Thymus (tissue), 11 donors: ENCODE measurements at regions not wholly inside any gene's neighbourhood (a gene's known extent, or its start where the extent isn't known, plus 50 kb on each side); places are given as distances from the start of the nearest gene placed in this dataset.

ENCODE experiments used
- DNase-seq, 9 donors: peaks; one replicate each; pipeline ENCODE4 v3.0.0-alpha.2; 2013; ENCODE audit warnings: low spot score in 9 of 9, low read depth in 6 of 9, missing footprints in 1 of 9
- H3K27ac ChIP-seq, 2 donors: one replicate each; pipeline ENCODE4 v1.5.1; 2013; ENCODE audit warnings: control low read depth in 1 of 2, low read depth in 1 of 2, low read length in 1 of 2, mild to moderate bottlenecking in 1 of 2, moderate library complexity in 1 of 2
- H3K27me3 ChIP-seq, 2 donors: one replicate each; pipeline ENCODE4 v1.5.1; 2013; ENCODE audit warnings: low read length in 1 of 2; ENCODE audit not compliant: control insufficient read depth in 2 of 2, insufficient read depth in 1 of 2
- H3K36me3 ChIP-seq, 2 donors: one replicate each; pipeline ENCODE4 v1.5.1; 2013; ENCODE audit warnings: low read length in 1 of 2, mild to moderate bottlenecking in 1 of 2, moderate library complexity in 1 of 2; ENCODE audit not compliant: control insufficient read depth in 2 of 2, insufficient read depth in 2 of 2
- H3K4me1 ChIP-seq, 2 donors: one replicate each; pipeline ENCODE4 v1.5.1; 2013; ENCODE audit warnings: low read length in 2 of 2; ENCODE audit not compliant: control insufficient read depth in 2 of 2, insufficient read depth in 2 of 2
- H3K4me3 ChIP-seq, 2 donors: one replicate each; pipeline ENCODE4 v1.5.1; 2013; ENCODE audit warnings: low read length in 2 of 2, control low read depth in 1 of 2, mild to moderate bottlenecking in 1 of 2
- H3K9me3 ChIP-seq, 2 donors: one replicate each; pipeline ENCODE4 v1.5.1; 2013; ENCODE audit warnings: low read length in 1 of 2, mild to moderate bottlenecking in 1 of 2; ENCODE audit not compliant: control insufficient read depth in 2 of 2, insufficient read depth in 1 of 2
- WGBS: extraction: QIAGEN DNeasy Blood & Tissue Kit; methylation state at CpG from one replicate; pipeline ENCODE4 v1.1.7; 2013; 5-methylcytosine and 5-hydroxymethylcytosine counted together
- donor health status: healthy.

GRCh38 chr3:76949462-76949861 is 90.4 kb upstream of the ROBO2 start:
- 91% methylated on average over 9 of the region's 9 CpGs for WGBS
- no peaks in the 10 kb centered on the region for H3K4me1 ChIP-seq
- H3K27ac ChIP-seq: no peak overlapping the region
- H3K9me3 ChIP-seq: no peaks in the 10 kb centered on the region
- no peaks in the 10 kb centered on the region for H3K36me3 ChIP-seq
- no peak overlapping the region for H3K4me3 ChIP-seq
- H3K27me3 ChIP-seq: no peaks in the 10 kb centered on the region
- DNase-seq: no peak

GRCh38 chr3:76950590-76950989 is 89.3 kb upstream of the ROBO2 start:
- 88% methylated on average over 3 of the region's 3 CpGs for WGBS
- Histone ChIP-seq H3K27ac (no peak overlapping the region), H3K27me3 (no peaks in the 10 kb centered on the region), H3K9me3 (no peaks in the 10 kb centered on the region), H3K4me3 (no peak overlapping the region), H3K36me3 (no peaks in the 10 kb centered on the region), H3K4me1 (no peaks in the 10 kb centered on the region)
- DNase-seq: no peak

GRCh38 chr3:76954412-76954811 is 85.5 kb upstream of the ROBO2 start:
- 94% methylated on average over 1 of the region's 1 CpG for WGBS
- Histone ChIP-seq H3K36me3 (no peaks in the 10 kb centered on the region), H3K4me1 (no peaks in the 10 kb centered on the region), H3K4me3 (no peak overlapping the region), H3K27ac (no peak overlapping the region), H3K9me3 (no peaks in the 10 kb centered on the region), H3K27me3 (no peaks in the 10 kb centered on the region)
- no peak for DNase-seq

GRCh38 chr3:76958274-76958673 is 81.6 kb upstream of the ROBO2 start:
- Histone ChIP-seq H3K27me3 (no peaks in the 10 kb centered on the region), H3K36me3 (no peaks in the 10 kb centered on the region), H3K4me1 (no peaks in the 10 kb centered on the region), H3K9me3 (no peaks in the 10 kb centered on the region), H3K4me3 (no peak overlapping the region), H3K27ac (no peak overlapping the region)
- DNase-seq: no peak

- Histone ChIP-seq H3K36me3 (no peaks in the 10 kb centered on the region), H3K4me3 (no peak overlapping the region), H3K27me3 (no peaks in the 10 kb centered on the region), H3K4me1 (no peaks in the 10 kb centered on the region), H3K9me3 (no peaks in the 10 kb centered on the region), H3K27ac (no peak overlapping the region)
- DNase-seq: no peak
- WGBS: 98% methylated on average over 1 of the region's 1 CpG
Measured at GRCh38 chr3:76958861-76959260, 81.0 kb upstream of the ROBO2 start.

- Histone ChIP-seq H3K27ac (no peak overlapping the region), H3K27me3 (no peaks in the 10 kb centered on the region), H3K4me1 (no peaks in the 10 kb centered on the region), H3K9me3 (no peaks in the 10 kb centered on the region), H3K4me3 (no peak overlapping the region), H3K36me3 (no peaks in the 10 kb centered on the region)
- WGBS: 89% methylated on average over 4 of the region's 4 CpGs
- no peak for DNase-seq
Measured at GRCh38 chr3:76961284-76961683, 78.6 kb upstream of the ROBO2 start.

- no peaks in the 10 kb centered on the region for H3K9me3 ChIP-seq
- no peaks in the 10 kb centered on the region for H3K4me1 ChIP-seq
- H3K27me3 ChIP-seq: no peaks in the 10 kb centered on the region
- 80% methylated on average over 4 of the region's 4 CpGs for WGBS
- no peak overlapping the region for H3K4me3 ChIP-seq
- no peaks in the 10 kb centered on the region for H3K36me3 ChIP-seq
- DNase-seq: no peak
- H3K27ac ChIP-seq: no peak overlapping the region
Measured at GRCh38 chr3:76965122-76965725, 74.7 kb upstream of the ROBO2 start.

- Histone ChIP-seq H3K27me3 (no peaks in the 10 kb centered on the region), H3K9me3 (no peaks in the 10 kb centered on the region), H3K27ac (no peak overlapping the region), H3K36me3 (no peaks in the 10 kb centered on the region), H3K4me3 (no peak overlapping the region), H3K4me1 (no peaks in the 10 kb centered on the region)
- WGBS: 89% methylated on average over 2 of the region's 2 CpGs
- no peak for DNase-seq
Measured at GRCh38 chr3:76969471-76969870, 70.4 kb upstream of the ROBO2 start.

GRCh38 chr3:76969996-76970615 is 69.8 kb upstream of the ROBO2 start:
- 69% methylated on average over 4 of the region's 4 CpGs for WGBS
- no peak overlapping the region for H3K4me3 ChIP-seq
- H3K27me3 ChIP-seq: no peaks in the 10 kb centered on the region
- no peak overlapping the region for H3K27ac ChIP-seq
- H3K9me3 ChIP-seq: no peaks in the 10 kb centered on the region
- no peak for DNase-seq
- H3K36me3 ChIP-seq: no peaks in the 10 kb centered on the region
- no peaks in the 10 kb centered on the region for H3K4me1 ChIP-seq
